GM18498 (cell line): ENCODE measurements at regions not wholly inside any gene's neighbourhood (a gene's known extent, or its start where the extent isn't known, plus 50 kb on each side); places are given as distances from the start of the nearest gene placed in this dataset.

Experiments
- ATAC-seq: cut with Tn5 transposase; IDR thresholded peaks from one replicate; pipeline ENCODE4 v1.9.1; 2021; ENCODE audit warnings: mild to moderate bottlenecking, moderate library complexity; ENCODE audit not compliant: unreplicated experiment

- ATAC-seq, result no peak
Measured at GRCh38 chr15:46178138-46178537, 543.3 kb downstream of the SQOR start.

DNA sequence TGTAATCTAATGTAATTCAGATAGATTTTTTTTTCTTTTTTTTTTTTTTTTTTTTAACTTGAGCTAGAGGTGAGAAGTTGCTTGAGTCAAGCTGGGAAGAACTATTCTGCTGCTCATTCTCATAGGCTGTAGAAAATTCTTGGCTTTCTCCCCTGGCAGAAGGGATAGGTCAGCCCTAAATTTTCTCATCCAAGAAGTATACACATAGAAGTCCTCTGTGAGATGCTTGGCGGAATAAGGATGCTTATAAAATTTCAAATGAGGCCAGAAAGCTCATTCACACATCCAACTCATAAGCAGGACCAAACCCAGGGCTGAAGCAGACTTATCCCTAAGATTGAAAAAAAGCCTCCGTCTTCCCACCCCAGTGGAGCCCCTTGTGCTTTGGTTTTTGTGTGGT is 572.5 kb downstream of the SQOR start:
- ATAC-seq, result no peak

DNA sequence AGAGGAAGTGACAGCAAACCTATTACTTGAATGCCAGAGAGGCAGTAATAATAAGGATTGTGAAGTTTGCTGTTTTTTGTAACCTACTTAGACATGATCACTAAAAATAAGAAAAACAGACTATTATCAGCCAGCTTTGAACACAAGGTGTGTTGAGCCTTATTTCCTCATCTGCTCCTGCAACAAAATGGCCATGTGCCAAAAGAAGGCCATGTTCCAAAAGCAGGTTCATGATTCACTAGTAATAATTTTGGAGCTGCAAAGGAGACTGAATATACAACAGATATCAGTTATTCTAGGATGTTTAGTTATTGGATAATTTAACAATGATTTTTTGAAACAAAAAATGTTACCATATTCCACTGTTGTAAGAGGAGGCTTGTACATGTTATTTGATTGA is 578.7 kb downstream of the SQOR start:
- no peak for ATAC-seq

- ATAC-seq, result no peak
Measured at GRCh38 chr15:46222826-46223225, 588.0 kb downstream of the SQOR start.

DNA sequence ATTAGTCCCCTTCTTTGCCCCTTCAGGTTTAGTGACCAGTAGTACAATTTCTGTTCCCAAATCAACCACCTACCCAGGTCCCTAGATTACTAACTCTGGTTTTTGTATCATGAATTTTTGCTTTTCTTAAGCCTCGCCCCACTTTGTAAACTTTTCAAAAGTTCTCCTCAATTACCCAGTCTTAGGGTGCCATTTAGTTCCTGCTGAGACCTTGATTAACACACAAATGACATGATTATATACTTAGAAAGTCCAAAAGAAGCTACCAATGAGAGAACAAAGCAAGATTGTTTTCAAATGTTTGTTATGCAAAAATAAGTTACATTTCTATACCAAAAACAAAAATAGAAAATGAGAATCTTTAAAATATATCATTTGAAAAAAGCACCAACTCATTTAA is 594.4 kb downstream of the SQOR start:
- no peak for ATAC-seq

DNA sequence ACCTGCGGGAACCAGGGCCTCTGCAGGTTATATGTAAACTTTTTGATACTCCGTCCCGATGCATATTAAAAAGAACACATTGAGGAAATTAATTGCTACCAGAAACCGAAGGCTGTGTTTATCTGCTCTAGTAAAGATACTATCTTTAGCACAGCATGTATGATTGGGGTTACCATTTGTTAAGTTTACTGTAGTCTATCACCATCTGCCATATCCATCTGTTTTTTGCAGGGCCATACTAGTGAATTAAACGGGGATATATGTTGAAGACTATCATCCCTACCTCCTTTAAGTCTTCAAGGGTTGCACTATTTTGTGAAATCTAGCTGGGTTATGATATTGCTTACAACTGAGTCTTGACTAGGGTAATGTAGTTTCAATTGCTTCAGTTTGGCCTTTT is 597.0 kb downstream of the SQOR start:
- ATAC-seq, result no peak

- no peak for ATAC-seq
Measured at GRCh38 chr15:46232471-46232870, 597.6 kb downstream of the SQOR start.

GRCh38 chr15:46242935-46243334 is 608.1 kb downstream of the SQOR start:
- ATAC-seq, result no peak

DNA sequence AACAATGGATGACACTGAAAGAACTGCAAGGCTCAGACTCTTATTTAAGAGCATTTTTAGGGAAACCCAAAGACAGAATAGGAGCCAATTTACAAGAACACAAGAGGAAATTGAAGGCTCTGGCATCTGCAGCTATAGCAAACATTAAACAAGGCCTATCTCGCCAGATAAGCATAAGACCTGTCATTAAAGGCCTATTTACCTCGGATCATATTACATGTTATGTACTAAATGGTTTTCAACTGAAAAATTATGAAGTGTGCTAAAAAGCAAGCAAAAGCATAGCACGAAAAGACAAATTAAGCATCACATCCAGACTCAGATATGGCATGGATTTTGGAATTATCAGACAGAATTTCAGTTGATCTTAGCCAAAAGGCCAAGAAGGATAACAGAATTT is 617.1 kb downstream of the SQOR start:
- no peak for ATAC-seq

DNA sequence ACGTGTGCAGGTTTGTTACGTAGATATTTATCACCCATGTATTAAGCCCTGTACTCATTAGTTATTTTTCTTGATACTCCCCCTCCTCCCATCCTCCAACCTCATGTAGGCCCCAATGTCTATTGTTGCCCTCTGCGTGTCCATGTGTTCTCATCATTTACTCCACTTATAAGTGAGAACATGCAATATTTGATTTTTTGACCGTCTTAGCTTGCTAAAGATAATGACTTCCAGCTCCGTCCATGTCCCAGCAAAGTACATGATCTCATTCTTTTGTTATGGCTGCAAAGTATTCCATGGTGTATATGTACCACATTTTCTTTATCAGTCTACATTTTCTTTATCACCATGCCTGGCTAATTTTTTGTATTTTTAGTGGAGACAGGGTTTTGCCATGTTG is 623.2 kb downstream of the SQOR start:
- no peak for ATAC-seq

- no peak for ATAC-seq
Measured at GRCh38 chr15:46260937-46261336, 626.1 kb downstream of the SQOR start.

DNA sequence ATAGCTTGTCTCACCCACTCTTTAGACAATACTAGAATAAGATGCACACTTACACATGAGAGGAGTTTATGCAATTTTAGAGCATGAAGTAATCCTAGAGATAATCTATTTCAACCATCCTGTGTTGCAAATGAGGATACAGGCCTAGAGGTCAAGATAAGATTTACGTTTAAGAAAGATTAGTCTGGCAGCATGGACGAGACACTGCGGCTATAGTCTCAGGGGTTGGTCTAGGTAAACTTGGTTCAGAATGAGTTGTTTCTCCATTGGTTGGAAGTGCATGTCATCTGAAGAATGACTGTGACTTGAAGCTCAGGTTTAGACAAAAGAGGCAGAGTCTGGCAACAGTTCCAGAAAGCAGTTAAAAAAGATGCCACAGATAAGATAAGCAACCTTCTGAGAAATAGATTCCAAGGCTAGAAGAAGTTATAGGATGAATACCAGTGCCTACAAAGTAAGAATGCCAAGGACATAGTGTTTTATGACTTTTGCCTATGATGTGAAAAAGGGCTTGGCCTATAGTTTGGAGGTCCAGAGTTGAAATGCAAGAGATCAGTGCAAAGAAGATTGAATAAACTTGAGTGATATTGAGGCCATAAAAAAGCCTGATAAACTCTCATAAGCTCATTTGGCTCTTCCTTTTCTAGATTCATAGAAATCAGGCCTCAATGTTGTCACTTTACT is 631.0 kb downstream of the SQOR start:
- ATAC-seq, result no peak

- ATAC-seq, result no peak
Measured at GRCh38 chr15:46266661-46267060, 631.8 kb downstream of the SQOR start.

GRCh38 chr15:46270481-46271147 is 635.8 kb downstream of the SQOR start:
- ATAC-seq, result no peak

- no peak for ATAC-seq
Measured at GRCh38 chr15:46275701-46276100, 640.9 kb downstream of the SQOR start.

DNA sequence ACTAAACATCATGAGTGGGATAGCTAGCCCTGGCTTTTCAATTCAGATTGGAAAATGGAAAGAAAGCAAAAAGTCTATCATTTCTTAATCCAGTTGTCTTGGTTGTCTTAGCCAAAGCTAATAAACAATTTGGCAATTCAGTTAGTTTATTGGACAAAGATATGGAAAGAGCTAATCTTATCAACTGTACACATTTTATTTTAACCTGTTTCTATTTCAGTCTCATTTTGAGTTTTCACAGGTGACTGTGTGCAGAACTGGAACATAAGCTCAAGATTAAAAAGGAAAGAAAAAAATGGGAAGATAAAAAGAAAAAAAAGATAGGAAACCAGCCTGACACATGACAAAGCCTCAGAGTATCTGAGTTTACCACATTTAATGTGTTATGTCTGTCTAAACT is 642.6 kb downstream of the SQOR start:
- no peak for ATAC-seq

DNA sequence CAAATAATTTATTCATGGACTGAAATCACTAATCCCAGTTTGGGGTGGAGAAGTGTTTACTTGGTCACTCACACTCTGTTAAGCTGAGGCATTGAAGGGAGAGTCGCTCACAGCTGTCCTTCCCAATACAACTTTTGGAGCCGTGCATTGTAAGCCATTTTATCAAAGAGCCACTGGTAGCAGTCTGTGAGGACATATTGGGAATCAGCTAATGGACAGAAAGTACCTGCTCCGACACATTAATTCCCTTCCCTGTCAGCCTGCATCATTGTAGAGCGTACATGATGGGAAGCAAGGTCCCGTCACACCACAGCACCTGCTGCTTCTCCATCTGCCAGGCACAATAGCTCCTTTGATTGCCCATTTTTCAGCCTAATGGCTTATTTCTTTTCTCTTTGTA is 643.2 kb downstream of the SQOR start:
- no peak for ATAC-seq

GRCh38 chr15:46278486-46279090 is 643.8 kb downstream of the SQOR start:
- ATAC-seq, result no peak

DNA sequence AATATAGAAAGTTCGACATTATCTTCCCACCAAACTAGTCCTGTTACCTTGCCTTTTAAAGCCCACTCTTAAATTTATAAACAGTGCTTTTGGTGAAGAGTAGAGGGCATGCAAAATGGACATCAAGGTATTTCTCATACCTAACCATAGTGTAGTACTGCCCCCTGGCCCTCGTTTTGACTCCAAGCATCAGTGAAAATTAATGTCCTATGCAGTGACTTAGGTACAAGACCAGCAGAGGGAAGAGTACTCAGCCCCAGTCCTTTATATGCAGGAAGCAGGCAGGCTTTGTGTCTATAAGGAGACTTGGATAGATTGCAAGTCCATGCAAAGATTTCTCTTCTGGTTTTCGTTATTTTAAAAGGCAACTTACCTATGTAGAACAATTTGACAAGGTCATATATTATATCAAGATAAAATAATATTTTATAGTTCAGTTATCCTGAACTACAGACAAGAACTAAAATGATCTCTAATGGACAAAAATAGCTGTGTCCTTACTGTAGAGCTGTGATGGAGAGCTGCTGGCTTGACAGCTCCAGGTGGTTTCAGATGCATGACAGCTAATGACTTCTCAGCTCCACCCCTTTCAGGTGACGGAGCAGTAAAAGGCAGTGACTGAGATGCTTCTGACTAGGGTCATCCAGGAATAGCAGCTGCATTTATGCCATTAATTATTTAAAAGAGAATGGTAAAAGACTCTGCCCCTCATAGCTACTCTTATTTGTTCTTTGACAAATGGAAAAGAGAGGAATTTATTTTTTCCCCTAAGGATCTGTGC is 646.1 kb downstream of the SQOR start:
- no peak for ATAC-seq

- no peak for ATAC-seq
Measured at GRCh38 chr15:46293550-46293949, 658.7 kb downstream of the SQOR start.

- no peak for ATAC-seq
Measured at GRCh38 chr15:46296002-46296401, 661.2 kb downstream of the SQOR start.

- ATAC-seq, result no peak
Measured at GRCh38 chr15:46296797-46297196, 662.0 kb downstream of the SQOR start.
